ENCODE measurements at regions not wholly inside any gene's neighbourhood (a gene's known extent, or its start where the extent isn't known, plus 50 kb on each side); places are given as distances from the start of the nearest gene placed in this dataset.
"Not testable (repeated sequence)": the region's sequence is repeated elsewhere in the genome, so short reads cannot be mapped to it uniquely, and the experiment has no call there.

GRCh38 chrX:109040057-109040456 is 303.7 kb upstream of the IRS4 start:
- Mint-ChIP-seq H3K36me3 (ENCODE audit: insufficient read depth, unreplicated experiment) (no peaks in the 10 kb centered on the region), H3K4me1 (ENCODE audit: low read depth, unreplicated experiment) (no peaks in the 10 kb centered on the region), H3K9me3 (ENCODE audit: unreplicated experiment) (no peaks in the 10 kb centered on the region), H3K27ac (ENCODE audit: unreplicated experiment) (no peak overlapping the region), H3K27me3 (ENCODE audit: insufficient read depth, unreplicated experiment) (no peaks in the 10 kb centered on the region), H3K4me3 (ENCODE audit: unreplicated experiment) (no peak overlapping the region)
- POLR2A ChIA-PET: no interaction called here
- H3K27me3 ChIP-seq (replicated peaks; ENCODE audit: control insufficient read depth, insufficient read depth, low read length): no peaks in the 10 kb centered on the region
- CTCF ChIA-PET: no interaction called here
- no peak for TF ChIP-seq CTCF (IDR thresholded peaks at IDR 0.05; ENCODE audit: insufficient read depth in 1 of 2, low read depth in 1 of 2, low read length in 1 of 2, severe bottlenecking in 1 of 2, unreplicated experiment in 1 of 2)
- no peak for DNase-seq
- no peaks in the 10 kb centered on the region for H3K36me3 ChIP-seq (ENCODE audit: control insufficient read depth, insufficient read depth, low read length)
- intact Hi-C loops (cut with micrococcal nuclease; ENCODE audit: unreplicated experiment): no loop called here
- H3K9me3 ChIP-seq: no peaks in the 10 kb centered on the region
- BruUV-seq (replicated peaks): no TSS peak
- no peak overlapping the region for H3K4me3 ChIP-seq (ENCODE audit: low read depth, low read length)
- H3K4me1 ChIP-seq: no peaks in the 10 kb centered on the region

DNA sequence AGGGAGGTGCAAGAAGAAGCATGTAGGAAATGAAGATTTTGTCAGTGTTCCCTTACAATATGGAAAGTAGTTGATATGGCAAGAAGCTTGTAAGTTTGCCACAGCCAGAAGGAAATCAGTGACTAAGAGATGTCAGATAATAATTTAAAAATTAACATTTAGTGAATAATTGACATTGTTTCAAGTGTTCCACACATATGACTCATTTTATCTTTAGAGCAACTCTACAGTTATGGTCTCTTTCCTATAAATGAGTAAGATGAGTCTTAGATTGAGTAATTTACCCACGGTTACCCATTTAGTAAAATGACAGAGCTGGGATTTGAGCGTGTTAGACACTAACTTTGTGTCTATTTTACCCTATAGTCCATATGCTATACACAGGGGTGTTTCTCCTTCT is 300.3 kb upstream of the IRS4 start:
- Mint-ChIP-seq H3K4me3 (ENCODE audit: unreplicated experiment) (no peak overlapping the region), H3K4me1 (ENCODE audit: low read depth, unreplicated experiment) (no peaks in the 10 kb centered on the region), H3K9me3 (ENCODE audit: unreplicated experiment) (no peaks in the 10 kb centered on the region), H3K27me3 (ENCODE audit: insufficient read depth, unreplicated experiment) (no peaks in the 10 kb centered on the region), H3K27ac (ENCODE audit: unreplicated experiment) (no peak overlapping the region), H3K36me3 (ENCODE audit: insufficient read depth, unreplicated experiment) (no peaks in the 10 kb centered on the region)
- Histone ChIP-seq H3K4me1 (no peaks in the 10 kb centered on the region), H3K27me3 (replicated peaks; ENCODE audit: control insufficient read depth, insufficient read depth, low read length) (no peaks in the 10 kb centered on the region), H3K36me3 (ENCODE audit: control insufficient read depth, insufficient read depth, low read length) (no peaks in the 10 kb centered on the region), H3K9me3 (no peaks in the 10 kb centered on the region), H3K4me3 (ENCODE audit: low read depth, low read length) (no peak overlapping the region)
- BruUV-seq (replicated peaks): no TSS peak
- POLR2A ChIA-PET: interaction anchor here (0.6 kb wide), 1 partner anchor 273 kb away, joined by 6 read pairs; no protein-coding TSS in a partner anchor
- CTCF ChIA-PET: no interaction called here
- no peak for DNase-seq
- TF ChIP-seq CTCF (IDR thresholded peaks at IDR 0.05; ENCODE audit: insufficient read depth in 1 of 2, low read depth in 1 of 2, low read length in 1 of 2, severe bottlenecking in 1 of 2, unreplicated experiment in 1 of 2): no peak
- intact Hi-C loops (cut with micrococcal nuclease; ENCODE audit: unreplicated experiment): no loop called here

DNA sequence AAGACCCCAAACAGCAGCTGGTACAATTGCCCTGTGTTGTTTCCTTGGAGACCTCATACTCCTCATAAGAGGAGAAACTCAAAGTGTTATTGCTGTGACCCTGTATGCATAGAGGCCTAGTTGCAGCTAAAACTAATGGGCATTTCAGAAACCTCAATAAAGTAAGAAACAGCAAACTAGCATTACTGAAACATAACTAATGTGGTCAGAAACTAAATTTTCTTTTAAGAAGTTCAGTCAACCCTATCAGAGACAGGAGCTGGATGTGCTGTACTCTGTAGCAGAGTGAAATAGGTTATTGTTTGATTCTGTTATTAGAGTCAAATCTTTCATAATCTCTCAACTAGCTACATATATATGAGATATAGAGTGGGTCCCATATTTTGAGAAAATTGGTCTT is 257.5 kb upstream of the IRS4 start:
- no peak overlapping the region for H3K4me3 Mint-ChIP-seq (ENCODE audit: unreplicated experiment)
- intact Hi-C loops (cut with micrococcal nuclease; ENCODE audit: unreplicated experiment): no loop called here
- H3K9me3 Mint-ChIP-seq (ENCODE audit: unreplicated experiment): no peaks in the 10 kb centered on the region
- H3K9me3 ChIP-seq: no peaks in the 10 kb centered on the region
- H3K36me3 Mint-ChIP-seq (ENCODE audit: insufficient read depth, unreplicated experiment): no peaks in the 10 kb centered on the region
- H3K27ac Mint-ChIP-seq (ENCODE audit: unreplicated experiment): no peak overlapping the region
- no peaks in the 10 kb centered on the region for H3K27me3 ChIP-seq (replicated peaks; ENCODE audit: control insufficient read depth, insufficient read depth, low read length)
- no peak for TF ChIP-seq CTCF (IDR thresholded peaks at IDR 0.05; ENCODE audit: insufficient read depth in 1 of 2, low read depth in 1 of 2, low read length in 1 of 2, severe bottlenecking in 1 of 2, unreplicated experiment in 1 of 2)
- DNase-seq: no peak
- no peaks in the 10 kb centered on the region for H3K4me1 Mint-ChIP-seq (ENCODE audit: low read depth, unreplicated experiment)
- POLR2A ChIA-PET: no interaction called here
- no peak overlapping the region for H3K4me3 ChIP-seq (ENCODE audit: low read depth, low read length)
- H3K4me1 ChIP-seq: no peaks in the 10 kb centered on the region
- no peaks in the 10 kb centered on the region for H3K36me3 ChIP-seq (ENCODE audit: control insufficient read depth, insufficient read depth, low read length)
- H3K27me3 Mint-ChIP-seq (ENCODE audit: insufficient read depth, unreplicated experiment): no peaks in the 10 kb centered on the region
- CTCF ChIA-PET: no interaction called here
- no TSS peak for BruUV-seq (replicated peaks)

DNA sequence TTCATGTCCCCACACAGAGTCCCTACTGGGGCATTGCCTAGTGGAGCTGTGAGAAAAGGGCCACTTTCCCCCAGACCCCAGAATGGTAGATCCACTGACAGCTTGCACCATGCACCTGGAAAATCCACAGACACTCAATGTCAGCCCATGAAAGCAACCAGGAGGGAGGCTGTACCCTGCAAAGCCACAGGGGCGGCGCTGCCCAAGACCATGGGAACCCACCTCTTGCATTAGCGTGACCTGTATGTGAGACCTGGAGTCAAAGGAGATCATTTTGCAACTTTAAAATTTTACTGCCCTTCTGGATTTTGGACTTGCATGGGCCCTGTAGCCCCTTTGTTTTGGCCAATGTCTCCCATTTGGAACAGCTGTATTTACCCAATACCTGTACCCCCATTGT is 236.5 kb upstream of the IRS4 start:
- H3K4me1 ChIP-seq; POLR2A ChIA-PET; DNase-seq; H3K4me3 Mint-ChIP-seq (ENCODE audit: unreplicated experiment); H3K9me3 Mint-ChIP-seq (ENCODE audit: unreplicated experiment); H3K36me3 ChIP-seq (ENCODE audit: control insufficient read depth, insufficient read depth, low read length); BruUV-seq (replicated peaks); H3K4me3 ChIP-seq (ENCODE audit: low read depth, low read length); CTCF ChIA-PET; H3K9me3 ChIP-seq; H3K4me1 Mint-ChIP-seq (ENCODE audit: low read depth, unreplicated experiment); H3K27ac Mint-ChIP-seq (ENCODE audit: unreplicated experiment); H3K27me3 Mint-ChIP-seq (ENCODE audit: insufficient read depth, unreplicated experiment); intact Hi-C loops (cut with micrococcal nuclease; ENCODE audit: unreplicated experiment); H3K36me3 Mint-ChIP-seq (ENCODE audit: insufficient read depth, unreplicated experiment); H3K27me3 ChIP-seq (replicated peaks; ENCODE audit: control insufficient read depth, insufficient read depth, low read length): not testable (repeated sequence)

All from Caco-2 (cell line).